Psoas muscle (tissue), 7 donors: ENCODE measurements at regions not wholly inside any gene's neighbourhood (a gene's known extent, or its start where the extent isn't known, plus 50 kb on each side); places are given as distances from the start of the nearest gene placed in this dataset.

Source experiments
- ATAC-seq, 4 donors: fragments of 200-7000 bp; cut with Tn5 transposase; one replicate each; pipeline ENCODE4 v1.9.1; 2020; ENCODE audit warnings: moderate library complexity in 3 of 4, mild to moderate bottlenecking in 2 of 4
- DNase-seq, 2 donors: peaks; one replicate each; pipeline ENCODE4 v3.0.0-alpha.2; 2020
- H3K27ac ChIP-seq: fragments of 200-600 bp; one replicate; pipeline ENCODE4 v1.8.0; 2022
- H3K27me3 ChIP-seq, 3 donors: fragments of 200-600 bp in 1 of 3; one replicate each; pipeline versions ENCODE4 v1.6.1 to v1.8.0; 2013 to 2022; ENCODE audit warnings: low read length in 2 of 3, mild to moderate bottlenecking in 2 of 3, moderate library complexity in 1 of 3; ENCODE audit not compliant: insufficient read depth in 3 of 3
- H3K36me3 ChIP-seq, 2 donors: fragments of 200-600 bp in 1 of 2; one replicate each; pipeline versions ENCODE4 v1.6.1 to v1.8.0; 2013 to 2022; ENCODE audit warnings: low read depth in 1 of 2, mild to moderate bottlenecking in 1 of 2, moderate library complexity in 1 of 2; ENCODE audit not compliant: insufficient read depth in 1 of 2
- H3K4me1 ChIP-seq: fragments of 200-600 bp; one replicate; pipeline ENCODE4 v1.8.0; 2022
- H3K4me3 ChIP-seq: fragments of 200-600 bp; one replicate; pipeline ENCODE4 v1.8.0; 2022; ENCODE audit warnings: mild to moderate bottlenecking
- H3K9me3 ChIP-seq: fragments of 200-600 bp; one replicate; pipeline ENCODE4 v1.8.0; 2022
- WGBS, 3 donors: extraction: QIAGEN DNeasy Blood & Tissue Kit; methylation state at CpG; one replicate each; pipeline versions ENCODE4 v1.1.6 to v1.1.7; 2013; 5-methylcytosine and 5-hydroxymethylcytosine counted together
- intact Hi-C, 2 donors: fragments of 100-400 bp; cut with DNase I; formaldehyde crosslinking; loops; one replicate each; pipeline versions ENCODE4 v1.11.0 to v1.14.2; 2022
- TF ChIP-seq, protein P1 (sequence below): fragments of 200-600 bp; IDR thresholded peaks from one replicate; pipeline ENCODE4 v1.8.0; 2022; ENCODE audit warnings: antibody characterized with exemption
- donor health status: healthy with polysubstance abuse.
- donor health status: DM: no; HTN: no; CAD: no; lungs with moderate emphysema.
- donor health status: Bipolar disorder and iron deficiency.
- donor health status: healthy.
- donor health status: DM: yes; HTN: yes; CAD: no.
- donor health status: DM: no; HTN: no; CAD: no.
- donor health status: DM: yes; HTN: yes; CAD: no.

DNA sequence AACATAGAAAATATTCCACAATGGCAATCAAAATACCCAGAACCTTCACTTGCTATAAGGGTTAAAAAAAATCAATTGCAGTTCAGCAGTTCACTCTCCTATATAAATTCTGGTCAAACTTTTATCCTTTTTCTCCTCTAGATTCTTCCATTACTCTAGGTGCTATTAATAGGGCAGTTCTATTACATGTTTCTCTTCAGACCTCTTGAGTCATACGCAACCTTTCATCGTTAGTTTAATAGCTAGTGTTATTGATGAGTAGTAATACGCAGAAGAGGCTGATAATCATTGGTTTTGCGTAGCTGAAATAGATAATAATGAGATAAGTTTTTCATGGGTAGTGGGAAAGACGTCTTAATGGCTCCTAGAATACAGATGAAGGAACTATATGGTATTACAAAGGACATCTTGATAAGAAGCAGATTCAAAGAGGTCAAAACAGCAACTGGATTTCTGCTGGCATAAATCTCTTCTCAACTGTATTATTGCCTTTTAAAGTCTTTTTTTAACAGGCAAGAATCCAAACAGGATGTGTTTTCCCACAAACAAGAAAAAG is 118.3 kb upstream of the STARD13 start:
- H3K4me1 ChIP-seq: no peaks in the 10 kb centered on the region
- no peaks in the 10 kb centered on the region for H3K36me3 ChIP-seq
- no peaks in the 10 kb centered on the region for H3K27me3 ChIP-seq
- intact Hi-C loops: no loop called here
- DNase-seq (no peak), ATAC-seq (no peak)
- no peaks in the 10 kb centered on the region for H3K9me3 ChIP-seq
- WGBS, 3 donors: 87 to 94% (median 89%) methylated on average over 5 of the region's 5 CpGs
- no peak overlapping the region for H3K27ac ChIP-seq
- H3K4me3 ChIP-seq: no peak overlapping the region
- TF ChIP-seq, protein P1, sequence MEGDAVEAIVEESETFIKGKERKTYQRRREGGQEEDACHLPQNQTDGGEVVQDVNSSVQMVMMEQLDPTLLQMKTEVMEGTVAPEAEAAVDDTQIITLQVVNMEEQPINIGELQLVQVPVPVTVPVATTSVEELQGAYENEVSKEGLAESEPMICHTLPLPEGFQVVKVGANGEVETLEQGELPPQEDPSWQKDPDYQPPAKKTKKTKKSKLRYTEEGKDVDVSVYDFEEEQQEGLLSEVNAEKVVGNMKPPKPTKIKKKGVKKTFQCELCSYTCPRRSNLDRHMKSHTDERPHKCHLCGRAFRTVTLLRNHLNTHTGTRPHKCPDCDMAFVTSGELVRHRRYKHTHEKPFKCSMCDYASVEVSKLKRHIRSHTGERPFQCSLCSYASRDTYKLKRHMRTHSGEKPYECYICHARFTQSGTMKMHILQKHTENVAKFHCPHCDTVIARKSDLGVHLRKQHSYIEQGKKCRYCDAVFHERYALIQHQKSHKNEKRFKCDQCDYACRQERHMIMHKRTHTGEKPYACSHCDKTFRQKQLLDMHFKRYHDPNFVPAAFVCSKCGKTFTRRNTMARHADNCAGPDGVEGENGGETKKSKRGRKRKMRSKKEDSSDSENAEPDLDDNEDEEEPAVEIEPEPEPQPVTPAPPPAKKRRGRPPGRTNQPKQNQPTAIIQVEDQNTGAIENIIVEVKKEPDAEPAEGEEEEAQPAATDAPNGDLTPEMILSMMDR: no peak

DNA sequence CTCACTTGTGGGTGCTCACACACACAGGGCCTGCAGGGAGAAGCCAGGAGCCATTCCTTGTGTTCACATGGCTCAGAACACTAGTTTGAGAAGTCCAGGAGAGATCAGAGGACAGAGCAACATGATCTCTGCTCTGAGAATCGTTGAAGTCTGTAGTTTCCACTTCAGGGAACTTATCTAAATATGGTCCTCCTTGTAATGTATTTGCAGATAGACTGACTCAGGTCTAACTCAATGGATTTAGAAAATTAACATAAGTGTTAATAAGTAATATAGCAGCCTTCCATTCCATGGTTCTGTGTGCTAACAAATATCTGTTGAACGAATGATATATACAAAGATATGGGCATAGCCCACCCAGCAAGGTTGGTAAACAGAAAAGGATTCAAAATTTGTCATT is 119.8 kb upstream of the STARD13 start:
- DNase-seq (no peak), ATAC-seq (no peak)
- Histone ChIP-seq H3K36me3 (no peaks in the 10 kb centered on the region), H3K27ac (no peak overlapping the region), H3K27me3 (no peaks in the 10 kb centered on the region), H3K9me3 (no peaks in the 10 kb centered on the region), H3K4me3 (no peak overlapping the region), H3K4me1 (no peaks in the 10 kb centered on the region)
- intact Hi-C loops: no loop called here
- 75 to 83% (median 79%) methylated on average over 2 of the region's 2 CpGs for WGBS, 3 donors
- TF ChIP-seq, protein P1: no peak

DNA sequence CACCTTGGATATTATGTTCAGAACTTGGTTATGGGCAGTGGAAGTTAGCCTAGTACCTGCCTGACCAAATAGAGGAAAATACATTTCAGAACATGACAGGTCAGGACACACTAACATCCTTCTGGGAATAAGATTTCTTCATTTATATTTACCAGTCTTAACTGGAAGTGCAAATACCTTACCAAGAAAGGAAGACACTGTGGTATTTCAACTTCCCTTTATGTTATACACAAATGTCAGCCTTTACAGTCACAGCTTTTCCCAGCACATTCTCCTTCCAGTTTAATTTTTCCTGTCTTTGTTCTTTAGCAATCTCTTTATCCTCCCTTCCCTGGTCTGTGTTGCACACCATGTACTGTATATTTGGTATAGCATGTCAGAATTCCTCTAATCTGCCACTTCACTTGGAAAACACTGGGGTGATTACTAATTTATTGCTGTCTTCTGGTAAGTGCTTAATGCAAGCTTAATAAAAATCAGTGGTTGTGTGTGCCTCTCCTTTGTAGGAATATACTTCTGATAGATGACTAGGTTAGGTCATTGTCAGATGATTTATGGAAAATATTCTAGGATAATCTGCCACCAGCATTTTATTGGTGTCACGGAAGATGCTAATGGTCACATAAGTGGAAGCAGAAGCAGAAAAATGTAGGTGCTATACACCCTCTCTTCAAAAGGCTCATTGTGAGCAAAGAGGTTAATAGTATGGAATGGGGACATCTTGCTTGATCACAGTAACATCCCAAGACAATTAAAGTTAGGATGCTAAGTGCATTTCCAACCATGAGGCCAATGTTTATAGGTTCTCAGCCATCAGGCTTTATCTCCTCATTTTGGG is 124.3 kb upstream of the STARD13 start:
- Histone ChIP-seq H3K4me3 (no peak overlapping the region), H3K9me3 (no peaks in the 10 kb centered on the region), H3K36me3 (no peaks in the 10 kb centered on the region), H3K27me3 (no peaks in the 10 kb centered on the region), H3K27ac (no peak overlapping the region), H3K4me1 (no peaks in the 10 kb centered on the region)
- ATAC-seq (no peak), DNase-seq (no peak)
- intact Hi-C loops: no loop called here
- TF ChIP-seq, protein P1: no peak
- 99 to 100% (median 100%) methylated on average over 1 of the region's 1 CpG for WGBS, 3 donors

DNA sequence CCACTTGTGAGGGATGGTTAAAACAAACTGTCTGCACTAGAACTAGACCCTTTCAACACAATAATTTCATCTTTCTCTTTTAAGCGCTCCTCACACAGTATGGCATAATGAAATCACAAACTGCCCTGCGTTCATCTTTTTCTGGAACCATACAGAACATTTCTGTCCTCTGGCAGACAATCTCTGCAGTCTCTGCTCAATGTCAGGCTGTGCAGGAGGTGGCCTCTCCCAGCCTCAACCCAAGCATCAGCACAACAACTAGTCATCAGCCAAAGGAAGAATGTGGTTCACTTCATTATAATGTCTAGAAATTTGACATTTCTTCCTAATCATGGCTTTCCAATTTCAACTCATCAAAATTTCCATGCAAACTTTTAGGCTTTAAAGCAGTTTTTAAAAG is 125.1 kb upstream of the STARD13 start:
- 90 to 98% (median 95%) methylated on average over 2 of the region's 2 CpGs for WGBS, 3 donors
- no peaks in the 10 kb centered on the region for H3K36me3 ChIP-seq
- H3K27ac ChIP-seq: no peak overlapping the region
- no peak overlapping the region for H3K4me3 ChIP-seq
- intact Hi-C loops: no loop called here
- H3K9me3 ChIP-seq: no peaks in the 10 kb centered on the region
- TF ChIP-seq, protein P1: no peak
- H3K4me1 ChIP-seq: no peaks in the 10 kb centered on the region
- ATAC-seq: no peak
- no peaks in the 10 kb centered on the region for H3K27me3 ChIP-seq
- no peak for DNase-seq
